GM19324 (cell line): ENCODE measurements at regions not wholly inside any gene's neighbourhood (a gene's known extent, or its start where the extent isn't known, plus 50 kb on each side); places are given as distances from the start of the nearest gene placed in this dataset.

Experiments
- ATAC-seq: cut with Tn5 transposase; IDR thresholded peaks from one replicate; pipeline ENCODE4 v1.9.1; 2021; ENCODE audit warnings: mild to moderate bottlenecking, moderate library complexity; ENCODE audit not compliant: unreplicated experiment, low FRiP score

- no peak for ATAC-seq
Measured at GRCh38 chr21:16667395-16667794, 845.4 kb upstream of the CXADR start.

GRCh38 chr21:16674949-16675348, 837.9 kb upstream of the CXADR start:
- no peak for ATAC-seq

- ATAC-seq = no peak
Measured at GRCh38 chr21:16676391-16676790, 836.5 kb upstream of the CXADR start.

GRCh38 chr21:16678429-16679160, 834.2 kb upstream of the CXADR start:
- no peak for ATAC-seq

GRCh38 chr21:16695074-16695473, 817.8 kb upstream of the CXADR start:
- ATAC-seq = no peak

GRCh38 chr21:16707274-16707673, 805.6 kb upstream of the CXADR start:
- no peak for ATAC-seq

- no peak for ATAC-seq
Measured at GRCh38 chr21:16708101-16708835, 804.6 kb upstream of the CXADR start.

- no peak for ATAC-seq
Measured at GRCh38 chr21:16709866-16710550, 802.8 kb upstream of the CXADR start.

GRCh38 chr21:16711757-16712156, 801.1 kb upstream of the CXADR start:
- no peak for ATAC-seq

- ATAC-seq = no peak
Measured at GRCh38 chr21:16713331-16714117, 799.3 kb upstream of the CXADR start.

- ATAC-seq = no peak
Measured at GRCh38 chr21:16740511-16740910, 772.3 kb upstream of the CXADR start.

GRCh38 chr21:16741141-16741665, 771.6 kb upstream of the CXADR start:
- ATAC-seq = no peak

- ATAC-seq = no peak
Measured at GRCh38 chr21:16742131-16742641, 770.7 kb upstream of the CXADR start.

GRCh38 chr21:16742741-16743140, 770.1 kb upstream of the CXADR start:
- ATAC-seq = no peak

GRCh38 chr21:16743317-16743716, 769.5 kb upstream of the CXADR start:
- no peak for ATAC-seq

GRCh38 chr21:16750926-16751325, 761.9 kb upstream of the CXADR start:
- ATAC-seq = no peak

- ATAC-seq = no peak
Measured at GRCh38 chr21:16751695-16752474, 761.0 kb upstream of the CXADR start.

GRCh38 chr21:16752475-16752857, 760.4 kb upstream of the CXADR start:
- ATAC-seq = no peak

GRCh38 chr21:16755061-16755460, 757.8 kb upstream of the CXADR start:
- no peak for ATAC-seq

- ATAC-seq = no peak
Measured at GRCh38 chr21:16767201-16767600, 745.6 kb upstream of the CXADR start.
